ENCODE measurements at regions not wholly inside any gene's neighbourhood (a gene's known extent, or its start where the extent isn't known, plus 50 kb on each side); places are given as distances from the start of the nearest gene placed in this dataset.

- peaks cover 11 to 23% of the 10 kb centered on the region in 2 experiments for H3K4me1 ChIP-seq (ENCODE audit: control insufficient read depth in 1 of 2, insufficient read depth in 2 of 2, low read length in 2 of 2)
- intact Hi-C loops (cut with micrococcal nuclease): no loop called here
- H3K79me2 ChIP-seq (ENCODE audit: insufficient read depth, low read length): no peaks in the 10 kb centered on the region
- no peaks in the 10 kb centered on the region for H3K9me2 ChIP-seq (ENCODE audit: insufficient read depth)
- no peak overlapping the region for H3K27ac ChIP-seq (ENCODE audit: low read depth, low read length)
- no peak for DNase-seq (ENCODE audit: low read depth, low spot score)
- no peak for ATAC-seq
- H3K27me3 ChIP-seq (ENCODE audit: insufficient read depth, low read length): no peaks in the 10 kb centered on the region
- no peak overlapping the region for H3K4me2 ChIP-seq (ENCODE audit: low read length)
- ChIA-PET CTCF (no interaction called here), RAD21 (ENCODE audit: low non-redundant PET in 1 of 2, low total read pairs in 2 of 2, uncharacterized antibody in 2 of 2, unreplicated experiment in 2 of 2) (no interaction called here), POLR2A (no interaction called here)
- no TSS peak for BruUV-seq (replicated peaks)
- no peaks in the 10 kb centered on the region for H4K20me1 ChIP-seq (ENCODE audit: insufficient read depth)
- H3K9me3 ChIP-seq (ENCODE audit: control insufficient read depth in 1 of 2, insufficient read depth in 1 of 2, low read depth in 1 of 2, low read length in 2 of 2): no peaks in the 10 kb centered on the region
- no peak overlapping the region for H3K4me3 ChIP-seq (replicated peaks in 1 of 2; ENCODE audit: low read depth in 1 of 2, low read length in 2 of 2)
- H3K9ac ChIP-seq (ENCODE audit: low read length): no peak overlapping the region
- no peak overlapping the region for H2AFZ ChIP-seq (ENCODE audit: low read depth, low read length, poor library complexity, severe bottlenecking)
- no peaks in the 10 kb centered on the region for H3K36me3 ChIP-seq (ENCODE audit: control insufficient read depth in 1 of 2, insufficient read depth in 2 of 2, low read length in 2 of 2)
- TF ChIP-seq JUND (IDR thresholded peaks at IDR 0.05): no peak
- no peak for TF ChIP-seq SRF (IDR thresholded peaks at IDR 0.05; ENCODE audit: low read depth)
- TF ChIP-seq EZH2 (IDR thresholded peaks at IDR 0.05): no peak
- no peak for TF ChIP-seq MAX (IDR thresholded peaks at IDR 0.05)
- no peak for TF ChIP-seq SIN3A (IDR thresholded peaks at IDR 0.05; ENCODE audit: low read depth)
- TF ChIP-seq SP1 (IDR thresholded peaks at IDR 0.05; ENCODE audit: low read depth): no peak
- no peak for TF ChIP-seq POLR2A (IDR thresholded peaks at IDR 0.05; ENCODE audit: borderline replicate concordance, extremely low read depth, insufficient read depth, insufficient read length)
- TF ChIP-seq CBX3 (IDR thresholded peaks at IDR 0.05; ENCODE audit: low read depth): no peak
- TF ChIP-seq ZFX (IDR thresholded peaks at IDR 0.05): no peak
- no peak for TF ChIP-seq EZH2phosphoT487 (IDR thresholded peaks at IDR 0.05; ENCODE audit: borderline replicate concordance)
- TF ChIP-seq ELF1 (IDR thresholded peaks at IDR 0.05; ENCODE audit: borderline replicate concordance, low read depth): no peak
- TF ChIP-seq CTCF (IDR thresholded peaks at IDR 0.05 in 2 of 3, conservative IDR thresholded peaks at IDR 0.05 in 1 of 3; ENCODE audit: borderline replicate concordance in 1 of 3, insufficient read depth in 1 of 3, low read depth in 2 of 3, low read length in 2 of 3): no peak
- no peak for TF ChIP-seq TCF7L2 (IDR thresholded peaks at IDR 0.05; ENCODE audit: borderline replicate concordance, extremely low read depth, insufficient read depth, insufficient read length)
- TF ChIP-seq ZNF274 (IDR thresholded peaks at IDR 0.05; ENCODE audit: low read depth, low read length): no peak
- no peak for TF ChIP-seq ZBTB33 (IDR thresholded peaks at IDR 0.05; ENCODE audit: extremely low read depth, insufficient replicate concordance, low read length)
Observed at GRCh38 chr18:22641958-22642357, 224.2 kb upstream of the CTAGE1 start.

Measured in HCT116 (cell line).